Cerebellar cortex (tissue), 1 donor: ENCODE measurements at regions not wholly inside any gene's neighbourhood (a gene's known extent, or its start where the extent isn't known, plus 50 kb on each side); places are given as distances from the start of the nearest gene placed in this dataset.
"Not testable (repeated sequence)": the region's sequence is repeated elsewhere in the genome, so short reads cannot be mapped to it uniquely, and the experiment has no call there.

Source experiments
- DNase-seq: peaks from one replicate; pipeline ENCODE4 v3.0.0-alpha.2; 2015; ENCODE audit warnings: low spot score

- no peak for DNase-seq
These were observed 633.7 kb downstream of the MECOM start for GRCh38 chr3:169029674-169030285.

GRCh38 chr3:169028716-169029115 is 634.8 kb downstream of the MECOM start:
- DNase-seq = no peak

- no peak for DNase-seq
These were observed 636.8 kb downstream of the MECOM start for GRCh38 chr3:169026543-169027182.

- DNase-seq = no peak
These were observed 641.1 kb downstream of the MECOM start for GRCh38 chr3:169022457-169022856.

GRCh38 chr3:169020371-169020770 is 643.1 kb downstream of the MECOM start:
- no peak for DNase-seq

GRCh38 chr3:169009453-169009852 is 654.1 kb downstream of the MECOM start:
- DNase-seq = no peak

- no peak for DNase-seq
These were observed 654.6 kb downstream of the MECOM start for GRCh38 chr3:169008776-169009358.

- no peak for DNase-seq
These were observed 656.4 kb downstream of the MECOM start for GRCh38 chr3:169007145-169007544.

GRCh38 chr3:169006398-169006797 is 657.1 kb downstream of the MECOM start:
- DNase-seq = not testable (repeated sequence)

GRCh38 chr3:169002689-169003088 is 660.8 kb downstream of the MECOM start:
- no peak for DNase-seq

- no peak for DNase-seq
These were observed 664.7 kb downstream of the MECOM start for GRCh38 chr3:168998792-168999191.

- DNase-seq = no peak
These were observed 666.0 kb downstream of the MECOM start for GRCh38 chr3:168997488-168997887.

- DNase-seq = no peak
These were observed 666.9 kb downstream of the MECOM start for GRCh38 chr3:168996622-168997021.

GRCh38 chr3:168995129-168995528 is 668.4 kb downstream of the MECOM start:
- no peak for DNase-seq

- no peak for DNase-seq
These were observed 671.7 kb downstream of the MECOM start for GRCh38 chr3:168991803-168992202.

GRCh38 chr3:168990621-168991020 is 672.9 kb downstream of the MECOM start:
- no peak for DNase-seq

GRCh38 chr3:168990134-168990533 is 673.4 kb downstream of the MECOM start:
- no peak for DNase-seq

- no peak for DNase-seq
These were observed 674.1 kb downstream of the MECOM start for GRCh38 chr3:168989396-168989795.

GRCh38 chr3:168988853-168989252 is 674.7 kb downstream of the MECOM start:
- DNase-seq = no peak

- DNase-seq = no peak
These were observed 678.6 kb downstream of the MECOM start for GRCh38 chr3:168984872-168985271.

GRCh38 chr3:168983046-168983445 is 680.5 kb downstream of the MECOM start:
- no peak for DNase-seq

GRCh38 chr3:168981396-168981795 is 682.1 kb downstream of the MECOM start:
- DNase-seq = no peak

GRCh38 chr3:168977716-168978374 is 685.7 kb downstream of the MECOM start:
- DNase-seq = no peak
